ENCODE measurements at regions not wholly inside any gene's neighbourhood (a gene's known extent, or its start where the extent isn't known, plus 50 kb on each side); places are given as distances from the start of the nearest gene placed in this dataset.

DNA sequence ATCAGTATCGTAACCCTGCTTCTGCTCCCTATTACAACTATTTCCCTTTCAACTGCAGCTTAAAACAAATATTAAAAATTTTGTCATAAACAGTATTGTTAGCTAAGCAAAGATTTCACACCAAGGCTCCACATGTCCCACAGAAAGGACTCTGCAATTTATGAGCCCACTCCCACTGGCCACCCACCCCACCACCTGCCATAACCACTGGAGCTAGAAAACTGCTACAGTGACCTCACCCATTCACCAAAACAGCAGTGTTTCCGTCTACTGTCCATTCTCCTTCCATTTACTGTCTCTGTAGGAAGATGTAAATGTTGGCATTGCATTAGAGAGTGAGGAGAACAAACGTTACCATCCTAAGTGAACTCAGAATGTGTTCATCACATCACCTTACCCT, 150.9 kb downstream of the IMPG2 start:
- Histone ChIP-seq H3K4me1 (ENCODE audit: insufficient read depth, poor library complexity, severe bottlenecking) (no peaks in the 10 kb centered on the region), H3K27me3 (ENCODE audit: insufficient read depth, poor library complexity, severe bottlenecking) (no peaks in the 10 kb centered on the region), H3K27ac (ENCODE audit: poor library complexity, severe bottlenecking) (no peak overlapping the region), H3K36me3 (ENCODE audit: low read depth) (no peaks in the 10 kb centered on the region), H3K4me3 (ENCODE audit: severe bottlenecking) (no peak overlapping the region), H3K9me3 (ENCODE audit: severe bottlenecking) (peaks cover 2% of the 10 kb centered on the region)
- no peak for TF ChIP-seq CTCF (IDR thresholded peaks at IDR 0.05; ENCODE audit: poor library complexity, severe bottlenecking)
- ATAC-seq (ENCODE audit: low read depth): no peak
- DNase-seq (ENCODE audit: low spot score): no peak

DNA sequence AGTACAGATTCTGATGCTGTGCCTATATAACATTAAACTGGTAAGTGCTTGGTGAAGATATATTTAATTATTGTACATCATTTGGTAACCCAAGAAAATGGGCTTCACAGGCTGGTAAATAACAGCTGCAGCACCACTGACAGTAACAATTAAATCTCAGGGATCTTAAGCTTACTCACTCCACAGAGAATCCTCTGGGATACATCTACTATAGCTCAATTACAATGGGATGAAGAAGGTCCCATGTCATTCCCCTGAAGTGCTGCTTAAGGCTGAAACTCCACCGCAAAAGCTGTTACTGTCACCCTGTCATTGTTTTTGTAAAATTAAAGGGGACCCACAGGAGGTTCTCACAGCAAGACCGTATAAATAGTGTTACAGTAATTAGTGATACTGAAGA, 153.0 kb downstream of the IMPG2 start:
- Histone ChIP-seq H3K4me3 (ENCODE audit: severe bottlenecking) (no peak overlapping the region), H3K4me1 (ENCODE audit: insufficient read depth, poor library complexity, severe bottlenecking) (no peaks in the 10 kb centered on the region), H3K27ac (ENCODE audit: poor library complexity, severe bottlenecking) (no peak overlapping the region), H3K36me3 (ENCODE audit: low read depth) (no peaks in the 10 kb centered on the region), H3K27me3 (ENCODE audit: insufficient read depth, poor library complexity, severe bottlenecking) (no peaks in the 10 kb centered on the region), H3K9me3 (ENCODE audit: severe bottlenecking) (no peaks in the 10 kb centered on the region)
- DNase-seq (ENCODE audit: low spot score): no peak
- no peak for ATAC-seq (ENCODE audit: low read depth)
- TF ChIP-seq CTCF (IDR thresholded peaks at IDR 0.05; ENCODE audit: poor library complexity, severe bottlenecking): no peak

GRCh38 chr3:101166150-101166549, 154.2 kb downstream of the IMPG2 start:
- H3K4me1 ChIP-seq (ENCODE audit: insufficient read depth, poor library complexity, severe bottlenecking): no peaks in the 10 kb centered on the region
- no peak for ATAC-seq (ENCODE audit: low read depth)
- H3K9me3 ChIP-seq (ENCODE audit: severe bottlenecking): no peaks in the 10 kb centered on the region
- H3K4me3 ChIP-seq (ENCODE audit: severe bottlenecking): no peak overlapping the region
- H3K27ac ChIP-seq (ENCODE audit: poor library complexity, severe bottlenecking): no peak overlapping the region
- DNase-seq (ENCODE audit: low spot score): no peak
- TF ChIP-seq CTCF (IDR thresholded peaks at IDR 0.05; ENCODE audit: poor library complexity, severe bottlenecking): no peak
- no peaks in the 10 kb centered on the region for H3K27me3 ChIP-seq (ENCODE audit: insufficient read depth, poor library complexity, severe bottlenecking)
- H3K36me3 ChIP-seq (ENCODE audit: low read depth): no peaks in the 10 kb centered on the region

- Histone ChIP-seq H3K27ac (ENCODE audit: poor library complexity, severe bottlenecking) (no peak overlapping the region), H3K9me3 (ENCODE audit: severe bottlenecking) (no peaks in the 10 kb centered on the region), H3K27me3 (ENCODE audit: insufficient read depth, poor library complexity, severe bottlenecking) (no peaks in the 10 kb centered on the region), H3K36me3 (ENCODE audit: low read depth) (no peaks in the 10 kb centered on the region), H3K4me1 (ENCODE audit: insufficient read depth, poor library complexity, severe bottlenecking) (no peaks in the 10 kb centered on the region), H3K4me3 (ENCODE audit: severe bottlenecking) (no peak overlapping the region)
- ATAC-seq (ENCODE audit: low read depth) (no peak), DNase-seq (ENCODE audit: low spot score) (no peak)
- TF ChIP-seq CTCF (IDR thresholded peaks at IDR 0.05; ENCODE audit: poor library complexity, severe bottlenecking): no peak
These were observed 156.8 kb downstream of the IMPG2 start for GRCh38 chr3:101163554-101163953.

GRCh38 chr3:101159478-101159877, 160.9 kb downstream of the IMPG2 start:
- Histone ChIP-seq H3K4me3 (ENCODE audit: severe bottlenecking) (no peak overlapping the region), H3K4me1 (ENCODE audit: insufficient read depth, poor library complexity, severe bottlenecking) (no peaks in the 10 kb centered on the region), H3K9me3 (ENCODE audit: severe bottlenecking) (no peaks in the 10 kb centered on the region), H3K27ac (ENCODE audit: poor library complexity, severe bottlenecking) (no peak overlapping the region), H3K36me3 (ENCODE audit: low read depth) (no peaks in the 10 kb centered on the region), H3K27me3 (ENCODE audit: insufficient read depth, poor library complexity, severe bottlenecking) (no peaks in the 10 kb centered on the region)
- TF ChIP-seq CTCF (IDR thresholded peaks at IDR 0.05; ENCODE audit: poor library complexity, severe bottlenecking): no peak
- DNase-seq (ENCODE audit: low spot score): no peak
- no peak for ATAC-seq (ENCODE audit: low read depth)
